ENCODE measurements at regions not wholly inside any gene's neighbourhood (a gene's known extent, or its start where the extent isn't known, plus 50 kb on each side); places are given as distances from the start of the nearest gene placed in this dataset.

- no peak for TF ChIP-seq TAF1 (IDR thresholded peaks at IDR 0.05; ENCODE audit: low read depth)
- TF ChIP-seq RAD21 (IDR thresholded peaks at IDR 0.05; ENCODE audit: low read depth): peak; percentile 50; the same call in 1 of the 2 replicates
Measured at GRCh38 chr5:27682600-27682999, 644.2 kb upstream of the CDH9 start.

DNA sequence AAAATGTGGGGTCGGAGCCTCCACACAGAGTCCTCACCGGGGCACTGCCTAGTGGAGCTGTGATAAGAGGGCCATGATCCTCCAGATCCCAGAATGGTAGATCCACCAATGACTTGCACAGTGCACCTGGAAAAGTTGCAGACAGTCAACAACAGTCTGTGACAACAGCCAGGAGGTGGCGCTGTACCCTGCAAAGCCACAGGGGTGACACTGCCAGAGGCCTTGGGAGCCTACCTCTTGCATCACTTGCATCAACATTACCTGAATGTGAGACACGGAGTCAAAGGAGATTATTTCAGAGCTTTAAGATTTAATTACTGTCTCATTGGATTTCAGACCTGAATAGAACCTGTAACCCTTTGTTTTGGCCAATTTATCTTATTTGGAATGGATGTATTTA is 614.1 kb upstream of the CDH9 start:
- peak; percentile 36; the same call in 1 of the 2 replicates for TF ChIP-seq RAD21 (IDR thresholded peaks at IDR 0.05; ENCODE audit: low read depth)
- TF ChIP-seq, protein P1, sequence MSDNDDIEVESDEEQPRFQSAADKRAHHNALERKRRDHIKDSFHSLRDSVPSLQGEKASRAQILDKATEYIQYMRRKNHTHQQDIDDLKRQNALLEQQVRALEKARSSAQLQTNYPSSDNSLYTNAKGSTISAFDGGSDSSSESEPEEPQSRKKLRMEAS (IDR thresholded peaks at IDR 0.05): no peak

- TF ChIP-seq EGR1 (IDR thresholded peaks at IDR 0.05): no peak
- TF ChIP-seq YY1 (IDR thresholded peaks at IDR 0.05; ENCODE audit: low read depth): no peak
- no peak for TF ChIP-seq USF1 (IDR thresholded peaks at IDR 0.05)
- no peak for TF ChIP-seq EP300 (IDR thresholded peaks at IDR 0.05; ENCODE audit: borderline replicate concordance)
- no peak for TF ChIP-seq RAD21 (IDR thresholded peaks at IDR 0.05; ENCODE audit: low read depth)
- TF ChIP-seq TEAD4 (IDR thresholded peaks at IDR 0.05): no peak
Measured at GRCh38 chr5:27639005-27639612, 600.7 kb upstream of the CDH9 start.

DNA sequence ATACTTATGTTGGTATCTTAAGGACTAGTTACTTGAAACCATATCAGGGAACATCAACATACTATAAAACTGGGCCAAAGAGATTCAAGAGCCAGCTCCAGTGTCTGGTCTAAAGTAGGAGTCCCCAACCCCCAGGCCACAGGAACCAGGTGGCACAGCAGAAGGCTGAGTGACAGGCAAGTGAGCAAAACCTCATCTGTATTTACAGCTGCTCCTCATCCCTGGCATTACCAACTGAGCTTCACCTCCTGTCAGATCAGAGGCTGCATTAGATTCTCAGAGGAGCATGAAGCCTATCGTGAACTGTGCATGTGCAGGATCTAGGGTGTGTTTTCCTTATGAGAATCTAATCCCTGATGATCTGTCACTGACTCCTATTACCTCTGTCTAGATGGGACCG is 581.6 kb upstream of the CDH9 start:
- TF ChIP-seq CREB1 (IDR thresholded peaks at IDR 0.05; ENCODE audit: low read depth) (no peak), CEBPB (IDR thresholded peaks at IDR 0.05) (no peak), ZBTB7A (IDR thresholded peaks at IDR 0.05; ENCODE audit: low read depth) (no peak), TEAD4 (IDR thresholded peaks at IDR 0.05) (no peak), REST (IDR thresholded peaks at IDR 0.05; ENCODE audit: low read depth) (no peak), EP300 (IDR thresholded peaks at IDR 0.05; ENCODE audit: borderline replicate concordance) (no peak), NFIC (IDR thresholded peaks at IDR 0.05) (no peak), FOXM1 (IDR thresholded peaks at IDR 0.05; ENCODE audit: borderline replicate concordance, low read depth) (no peak)

DNA sequence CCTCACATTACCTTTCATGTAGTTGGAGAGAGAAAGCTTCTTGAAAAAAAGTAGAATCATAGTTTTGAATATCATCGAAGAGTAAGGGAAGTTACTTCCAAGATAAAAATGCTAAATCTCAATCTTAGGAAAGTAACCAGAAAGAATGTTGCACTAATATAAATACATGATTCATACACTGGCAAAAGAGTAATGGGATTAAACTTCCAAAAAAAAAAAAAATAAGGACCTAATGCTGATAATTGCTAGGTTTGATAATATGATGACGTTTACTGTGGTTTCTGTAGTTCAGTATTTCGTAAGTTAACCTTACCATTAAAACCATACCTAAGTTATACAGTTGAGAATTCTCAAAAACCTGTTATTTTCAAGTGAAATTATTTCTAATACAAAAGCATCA is 573.8 kb upstream of the CDH9 start:
- TF ChIP-seq NFIC (IDR thresholded peaks at IDR 0.05) (no peak), RAD21 (IDR thresholded peaks at IDR 0.05; ENCODE audit: low read depth) (no peak)

DNA sequence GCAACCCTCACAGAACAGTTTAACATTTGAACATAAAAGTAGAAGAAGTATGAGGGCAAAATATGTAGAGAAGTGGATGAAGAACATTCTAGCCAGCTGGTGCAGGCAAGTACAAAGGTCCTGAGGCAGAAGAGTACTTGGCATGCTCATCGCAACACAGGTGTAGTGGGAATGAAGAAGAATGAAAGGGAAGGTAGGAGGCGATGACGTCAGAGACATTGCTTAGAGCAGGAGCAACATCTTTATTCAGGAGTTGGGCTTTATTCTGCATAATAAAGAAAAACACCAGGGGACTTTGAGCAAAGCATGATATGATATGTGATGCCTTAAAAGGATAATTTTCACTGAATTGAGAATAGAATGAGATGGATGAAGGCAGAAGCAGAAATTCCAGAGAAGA is 570.6 kb upstream of the CDH9 start:
- TF ChIP-seq USF1 (IDR thresholded peaks at IDR 0.05) (no peak), CEBPB (IDR thresholded peaks at IDR 0.05) (no peak), YY1 (IDR thresholded peaks at IDR 0.05; ENCODE audit: low read depth) (no peak), FOXM1 (IDR thresholded peaks at IDR 0.05; ENCODE audit: borderline replicate concordance, low read depth) (no peak), TEAD4 (IDR thresholded peaks at IDR 0.05) (no peak), CREB1 (IDR thresholded peaks at IDR 0.05; ENCODE audit: low read depth) (no peak), ZBTB7A (IDR thresholded peaks at IDR 0.05; ENCODE audit: low read depth) (no peak), EP300 (IDR thresholded peaks at IDR 0.05; ENCODE audit: borderline replicate concordance) (no peak), RAD21 (IDR thresholded peaks at IDR 0.05; ENCODE audit: low read depth) (no peak)
- TF ChIP-seq, protein P1 (IDR thresholded peaks at IDR 0.05): no peak

- TF ChIP-seq TAF1 (IDR thresholded peaks at IDR 0.05; ENCODE audit: low read depth): no peak
- TF ChIP-seq CREB1 (IDR thresholded peaks at IDR 0.05; ENCODE audit: low read depth): no peak
- no peak for TF ChIP-seq USF1 (IDR thresholded peaks at IDR 0.05)
- TF ChIP-seq EGR1 (IDR thresholded peaks at IDR 0.05): no peak
- no peak for TF ChIP-seq TCF12 (IDR thresholded peaks at IDR 0.05; ENCODE audit: low read depth)
- no peak for TF ChIP-seq EP300 (IDR thresholded peaks at IDR 0.05; ENCODE audit: borderline replicate concordance)
- TF ChIP-seq, protein P1 (IDR thresholded peaks at IDR 0.05): no peak
- no peak for TF ChIP-seq ZBTB7A (IDR thresholded peaks at IDR 0.05; ENCODE audit: low read depth)
- no peak for TF ChIP-seq NFIC (IDR thresholded peaks at IDR 0.05)
- no peak for TF ChIP-seq FOXM1 (IDR thresholded peaks at IDR 0.05; ENCODE audit: borderline replicate concordance, low read depth)
- no peak for TF ChIP-seq REST (IDR thresholded peaks at IDR 0.05; ENCODE audit: low read depth)
- TF ChIP-seq YY1 (IDR thresholded peaks at IDR 0.05; ENCODE audit: low read depth): no peak
- no peak for TF ChIP-seq TEAD4 (IDR thresholded peaks at IDR 0.05)
- no peak for TF ChIP-seq RAD21 (IDR thresholded peaks at IDR 0.05; ENCODE audit: low read depth)
- no peak for TF ChIP-seq CEBPB (IDR thresholded peaks at IDR 0.05)
Measured at GRCh38 chr5:27598576-27598975, 560.2 kb upstream of the CDH9 start.

Data from Ishikawa (cell line).